MM.1S (cell line): ENCODE measurements at regions not wholly inside any gene's neighbourhood (a gene's known extent, or its start where the extent isn't known, plus 50 kb on each side); places are given as distances from the start of the nearest gene placed in this dataset.

Source experiments
- DNase-seq: peaks from one replicate; pipeline ENCODE4 v3.0.0-alpha.2; 2015
- H2AFZ ChIP-seq: fragments of 300-600 bp; sonication (generic); 2 replicates; pipeline ENCODE4 v1.6.0; 2016; ENCODE audit warnings: antibody characterized with exemption, low read length
- H3F3A ChIP-seq: fragments of 300-600 bp; sonication (generic); 2 replicates; pipeline ENCODE4 v1.6.1; 2016; ENCODE audit warnings: mild to moderate bottlenecking, antibody characterized with exemption, low read length, moderate library complexity, mixed read lengths; ENCODE audit not compliant: insufficient read depth
- H3K27ac ChIP-seq: fragments of 300-600 bp; sonication (generic); 2 replicates; pipeline ENCODE4 v1.5.1; 2016; ENCODE audit warnings: mild to moderate bottlenecking, low read length
- H3K27me3 ChIP-seq: fragments of 300-600 bp; sonication (generic); replicated peaks from 2 replicates; pipeline ENCODE4 v1.6.0; 2016; ENCODE audit warnings: low read length; ENCODE audit not compliant: insufficient read depth
- H3K36me3 ChIP-seq: fragments of 300-600 bp; sonication (generic); replicated peaks from 2 replicates; pipeline ENCODE4 v1.6.1; 2016; ENCODE audit warnings: mild to moderate bottlenecking, low read length, mixed read lengths; ENCODE audit not compliant: insufficient read depth
- H3K4me1 ChIP-seq: fragments of 300-600 bp; sonication (generic); 2 replicates; pipeline ENCODE4 v1.6.1; 2016; ENCODE audit warnings: low read length, mixed read lengths
- H3K4me2 ChIP-seq: fragments of 300-600 bp; sonication (generic); 2 replicates; pipeline ENCODE4 v1.6.0; 2016; ENCODE audit warnings: low read depth, low read length
- H3K4me3 ChIP-seq: fragments of 300-600 bp; sonication (generic); 2 replicates; pipeline ENCODE4 v1.5.1; 2016; ENCODE audit warnings: low read length, mixed read lengths
- H3K79me2 ChIP-seq: fragments of 300-600 bp; sonication (generic); 2 replicates; pipeline ENCODE4 v1.6.1; 2016; ENCODE audit warnings: mixed run types, low read length, mixed read lengths
- H3K9ac ChIP-seq: fragments of 300-600 bp; sonication (generic); 2 replicates; pipeline ENCODE4 v1.6.1; 2016; ENCODE audit warnings: low read length, mixed read lengths
- H3K9me2 ChIP-seq: fragments of 300-600 bp; sonication (generic); replicated peaks from 2 replicates; pipeline ENCODE4 v1.6.1; 2016; ENCODE audit warnings: mild to moderate bottlenecking, low read length, mixed read lengths; ENCODE audit not compliant: insufficient read depth
- H3K9me3 ChIP-seq: fragments of 300-600 bp; sonication (generic); replicated peaks from 2 replicates; pipeline ENCODE4 v1.6.1; 2016; ENCODE audit warnings: mild to moderate bottlenecking, low read length, mixed read lengths; ENCODE audit not compliant: insufficient read depth
- H4K20me1 ChIP-seq: fragments of 300-600 bp; sonication (generic); 2 replicates; pipeline ENCODE4 v1.6.1; 2016; ENCODE audit warnings: mild to moderate bottlenecking, low read length, moderate library complexity, mixed read lengths; ENCODE audit not compliant: insufficient read depth
- CTCF ChIP-seq: fragments of 300-600 bp; sonication (generic); IDR thresholded peaks from 2 replicates; pipeline ENCODE4 v1.5.1; 2016; ENCODE audit warnings: antibody characterized with exemption, low read length, mixed read lengths
- EZH2 ChIP-seq: fragments of 300-600 bp; sonication (generic); optimal IDR thresholded peaks from 2 replicates; pipeline ENCODE3; 2017; ENCODE audit warnings: low read depth, mild to moderate bottlenecking, antibody characterized with exemption, low read length, mixed read lengths
- EZH2phosphoT487 ChIP-seq: fragments of 300-600 bp; sonication (generic); IDR thresholded peaks from 2 replicates; pipeline ENCODE4 v1.6.1; 2018; ENCODE audit warnings: antibody characterized with exemption, low read length

- H3K9me2 ChIP-seq, result no peaks in the 10 kb centered on the region
- no peak for DNase-seq
- no peaks in the 10 kb centered on the region for H3K36me3 ChIP-seq
- H3K4me3 ChIP-seq, result no peak overlapping the region
- H2AFZ ChIP-seq, result no peak overlapping the region
- no peaks in the 10 kb centered on the region for H3F3A ChIP-seq
- H3K27me3 ChIP-seq, result no peaks in the 10 kb centered on the region
- H4K20me1 ChIP-seq, result no peaks in the 10 kb centered on the region
- H3K4me1 ChIP-seq, result no peaks in the 10 kb centered on the region
- TF ChIP-seq EZH2 (no peak), EZH2phosphoT487 (no peak), CTCF (no peak)
- no peaks in the 10 kb centered on the region for H3K9me3 ChIP-seq
- H3K9ac ChIP-seq, result no peak overlapping the region
- H3K79me2 ChIP-seq, result no peaks in the 10 kb centered on the region
- H3K4me2 ChIP-seq, result no peak overlapping the region
- H3K27ac ChIP-seq, result no peak overlapping the region
Measured at GRCh38 chr5:110209401-110209800, 517.1 kb downstream of the TMEM232 start.

GRCh38 chr5:110218981-110219380, 507.5 kb downstream of the TMEM232 start:
- no peak overlapping the region for H3K4me3 ChIP-seq
- no peaks in the 10 kb centered on the region for H3K9me2 ChIP-seq
- no peak overlapping the region for H3K4me2 ChIP-seq
- TF ChIP-seq EZH2 (no peak), EZH2phosphoT487 (no peak), CTCF (no peak)
- no peak overlapping the region for H3K9ac ChIP-seq
- H4K20me1 ChIP-seq, result no peaks in the 10 kb centered on the region
- no peak overlapping the region for H2AFZ ChIP-seq
- no peaks in the 10 kb centered on the region for H3K9me3 ChIP-seq
- H3K79me2 ChIP-seq, result no peaks in the 10 kb centered on the region
- no peak overlapping the region for H3K27ac ChIP-seq
- H3K36me3 ChIP-seq, result no peaks in the 10 kb centered on the region
- H3K4me1 ChIP-seq, result no peaks in the 10 kb centered on the region
- peak; percentile 9 for DNase-seq
- H3K27me3 ChIP-seq, result no peaks in the 10 kb centered on the region
- no peaks in the 10 kb centered on the region for H3F3A ChIP-seq

- Histone ChIP-seq H3K9ac (no peak overlapping the region), H3K4me3 (no peak overlapping the region), H3K79me2 (no peaks in the 10 kb centered on the region), H3K27me3 (no peaks in the 10 kb centered on the region), H4K20me1 (no peaks in the 10 kb centered on the region), H3K4me2 (no peak overlapping the region), H3K4me1 (no peaks in the 10 kb centered on the region), H3K9me2 (no peaks in the 10 kb centered on the region), H2AFZ (no peak overlapping the region), H3F3A (no peaks in the 10 kb centered on the region), H3K27ac (no peak overlapping the region), H3K9me3 (no peaks in the 10 kb centered on the region), H3K36me3 (no peaks in the 10 kb centered on the region)
- no peak for DNase-seq
- TF ChIP-seq EZH2 (no peak), CTCF (no peak), EZH2phosphoT487 (no peak)
Measured at GRCh38 chr5:110219769-110220168, 506.7 kb downstream of the TMEM232 start.
